ENCODE measurements at regions not wholly inside any gene's neighbourhood (a gene's known extent, or its start where the extent isn't known, plus 50 kb on each side); places are given as distances from the start of the nearest gene placed in this dataset.

- TF ChIP-seq CTCF (IDR thresholded peaks at IDR 0.05) (no peak), ZFX (IDR thresholded peaks at IDR 0.05; ENCODE audit: borderline replicate concordance) (no peak)
Observed at GRCh38 chr13:44022196-44022595, 142.5 kb downstream of the LACC1 start.

All from 22Rv1 (cell line).